Immature natural killer cell (primary cell): ENCODE measurements at regions not wholly inside any gene's neighbourhood (a gene's known extent, or its start where the extent isn't known, plus 50 kb on each side); places are given as distances from the start of the nearest gene placed in this dataset.

Source experiments
- DNase-seq, 3 donors: peaks; one replicate each; pipeline ENCODE4 v3.0.0; 2022; ENCODE audit warnings: mixed read lengths in 1 of 3
- H3K27ac Mint-ChIP-seq, 6 donors: one replicate each; pipeline ENCODE4 v1.8.0; 2020; ENCODE audit warnings: mixed read lengths in 6 of 6, mild to moderate bottlenecking in 5 of 6, inconsistent platforms in 4 of 6, moderate library complexity in 3 of 6
- H3K27me3 Mint-ChIP-seq, 3 donors: one replicate each; pipeline ENCODE4 v1.8.0; 2020 to 2021; ENCODE audit warnings: low read depth in 3 of 3, mild to moderate bottlenecking in 3 of 3, mixed read lengths in 3 of 3, moderate library complexity in 3 of 3, inconsistent platforms in 1 of 3
- H3K36me3 Mint-ChIP-seq, 3 donors: one replicate each; pipeline ENCODE4 v1.8.0; 2020; ENCODE audit warnings: mixed read lengths in 3 of 3, inconsistent platforms in 2 of 3, mild to moderate bottlenecking in 2 of 3
- H3K4me1 Mint-ChIP-seq, 2 donors: one replicate each; pipeline ENCODE4 v1.8.0; 2020; ENCODE audit warnings: inconsistent platforms in 2 of 2, mild to moderate bottlenecking in 2 of 2, mixed read lengths in 2 of 2, moderate library complexity in 1 of 2
- H3K4me3 Mint-ChIP-seq, 5 donors: one replicate each; pipeline ENCODE4 v1.8.0; 2020; ENCODE audit warnings: mild to moderate bottlenecking in 5 of 5, mixed read lengths in 5 of 5, inconsistent platforms in 3 of 5, moderate library complexity in 3 of 5
- H3K9me3 Mint-ChIP-seq, 6 donors: one replicate each; pipeline ENCODE4 v1.8.0; 2020; ENCODE audit warnings: mild to moderate bottlenecking in 6 of 6, mixed read lengths in 6 of 6, inconsistent platforms in 4 of 6, moderate library complexity in 3 of 6

DNA sequence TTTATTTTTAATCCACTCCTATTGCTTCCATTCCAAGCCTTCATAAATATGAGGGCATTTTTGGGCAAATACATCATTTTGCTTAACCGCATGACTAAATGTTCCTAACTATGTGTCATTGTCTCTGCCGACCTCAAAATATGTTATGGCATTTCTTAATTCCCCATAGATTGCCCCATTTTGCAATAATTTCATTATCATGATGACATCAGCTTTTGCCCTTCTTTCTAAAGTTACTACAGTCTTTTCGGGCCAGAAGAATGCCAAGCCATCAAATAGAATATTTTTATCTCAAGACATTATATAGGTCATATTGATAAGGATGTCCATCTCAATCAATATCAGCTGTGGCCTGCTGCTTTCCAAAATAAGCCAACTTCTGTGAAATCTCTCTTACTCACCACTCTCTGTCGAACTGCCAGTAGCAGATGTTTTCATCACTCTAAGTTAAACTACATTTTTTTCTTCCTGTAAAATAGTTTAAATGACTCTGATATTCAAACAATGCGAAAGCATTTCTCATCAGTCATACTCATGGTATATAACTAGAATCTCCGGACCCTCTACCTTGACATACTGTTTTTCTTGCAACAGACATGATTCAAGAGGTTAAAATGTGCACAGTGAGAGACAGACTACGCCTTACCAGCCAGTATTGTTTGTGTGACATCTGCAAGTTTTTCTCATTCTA is 1254.6 kb upstream of the CELF2 start:
- no peak for DNase-seq
- Mint-ChIP-seq H3K9me3 (peaks cover 1 to 29% (median 7%) of the 10 kb centered on the region in 6 donors), H3K4me1 (no peaks in the 10 kb centered on the region), H3K27me3 (no peaks in the 10 kb centered on the region), H3K4me3 (no peak overlapping the region), H3K36me3 (peaks cover 0 to 3% (median 0%) of the 10 kb centered on the region in 3 donors), H3K27ac (no peak overlapping the region)

DNA sequence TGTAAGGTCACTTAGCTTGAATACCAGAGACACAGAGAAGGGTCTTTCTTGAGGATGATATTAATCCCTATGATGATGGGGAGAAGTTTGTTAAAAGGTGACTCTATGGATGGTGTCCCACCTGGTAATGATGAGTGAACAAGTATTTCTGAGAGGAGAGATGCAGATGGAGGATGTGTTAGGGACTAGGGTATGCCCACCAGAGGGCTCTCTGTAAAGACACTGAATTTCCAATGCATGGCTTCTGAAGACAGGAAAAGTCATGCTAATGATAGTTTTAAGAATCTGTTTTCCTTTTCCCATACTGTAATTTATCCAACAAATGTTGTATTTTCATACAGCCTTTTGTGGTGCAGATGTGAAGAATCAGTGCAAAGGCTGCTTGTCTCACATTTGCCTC is 1250.9 kb upstream of the CELF2 start:
- no peak overlapping the region for H3K4me3 Mint-ChIP-seq
- H3K27me3 Mint-ChIP-seq: peaks cover 0 to 3% (median 0%) of the 10 kb centered on the region in 3 donors
- DNase-seq: no peak
- no peaks in the 10 kb centered on the region for H3K4me1 Mint-ChIP-seq
- peaks cover 2 to 24% (median 6%) of the 10 kb centered on the region in 6 donors for H3K9me3 Mint-ChIP-seq
- no peak overlapping the region for H3K27ac Mint-ChIP-seq
- no peaks in the 10 kb centered on the region for H3K36me3 Mint-ChIP-seq

DNA sequence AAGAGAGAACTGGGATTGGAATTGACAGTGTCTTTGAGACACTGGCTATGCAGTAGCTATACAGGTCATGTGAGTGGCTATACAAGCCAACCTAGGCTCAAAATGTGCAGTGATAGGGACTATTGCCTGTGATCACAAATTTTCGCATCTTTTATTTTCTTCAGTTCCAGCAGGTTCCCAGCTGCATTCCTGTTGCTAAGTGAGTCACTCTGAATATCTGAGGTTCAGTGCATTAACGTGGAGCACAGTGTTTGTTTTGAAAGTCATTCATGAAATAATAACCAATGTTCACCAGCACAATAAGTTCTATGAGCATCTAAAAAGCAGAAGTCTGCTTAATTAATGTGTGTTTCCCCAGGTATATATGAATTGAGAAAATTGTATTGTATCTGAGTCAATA is 1236.0 kb upstream of the CELF2 start:
- Mint-ChIP-seq H3K27me3 (no peaks in the 10 kb centered on the region), H3K27ac (no peak overlapping the region), H3K9me3 (peaks cover 4 to 24% (median 7%) of the 10 kb centered on the region in 6 donors), H3K4me3 (no peak overlapping the region), H3K36me3 (peaks cover 0 to 5% (median 0%) of the 10 kb centered on the region in 3 donors), H3K4me1 (peaks cover 0 to 4% of the 10 kb centered on the region in 2 donors)
- no peak for DNase-seq

DNA sequence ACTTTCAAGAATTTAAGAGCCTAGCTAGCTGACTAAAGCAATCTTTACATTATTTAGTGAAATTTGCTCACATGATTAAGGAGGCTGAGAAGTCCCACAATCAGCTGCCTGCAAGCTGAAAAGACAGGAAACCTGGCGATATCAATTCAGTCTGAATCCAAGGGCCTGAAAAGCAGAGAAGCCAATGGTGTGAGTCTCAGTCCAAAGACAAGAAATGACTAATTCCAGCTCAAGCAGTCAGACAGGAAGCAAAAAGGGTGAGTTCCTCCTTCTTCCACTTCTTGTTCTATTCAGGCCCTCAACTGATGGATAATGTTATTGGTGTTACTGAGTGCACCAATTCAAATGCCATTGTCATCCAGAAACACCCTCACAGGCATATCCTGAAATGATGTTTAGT is 1231.6 kb upstream of the CELF2 start:
- Mint-ChIP-seq H3K4me1 (peaks cover 0 to 4% of the 10 kb centered on the region in 2 donors), H3K4me3 (no peak overlapping the region), H3K27me3 (peaks cover 0 to 2% (median 0%) of the 10 kb centered on the region in 3 donors), H3K27ac (no peak overlapping the region), H3K9me3 (peaks cover 4 to 30% (median 6%) of the 10 kb centered on the region in 6 donors), H3K36me3 (peaks cover 0 to 5% (median 0%) of the 10 kb centered on the region in 3 donors)
- DNase-seq: no peak

DNA sequence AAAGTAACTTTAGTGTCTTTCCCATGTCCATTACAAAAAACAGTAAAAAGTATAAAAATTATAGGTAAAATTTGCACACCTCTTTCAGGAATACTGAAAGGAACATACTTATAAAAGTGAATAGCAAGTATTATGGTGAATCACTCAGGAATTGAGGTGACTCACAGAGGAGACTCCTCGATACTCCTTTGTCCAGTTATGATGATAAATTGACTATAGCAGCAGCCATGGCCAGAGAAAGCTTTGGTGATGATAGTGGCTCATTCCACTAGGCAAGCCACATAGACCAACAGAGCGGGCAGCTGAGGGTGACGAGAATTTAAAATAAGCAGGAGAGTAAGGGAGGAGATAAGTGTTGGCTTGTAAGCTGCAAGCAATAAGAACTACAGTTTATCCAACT is 1231.1 kb upstream of the CELF2 start:
- DNase-seq: no peak
- peaks cover 0 to 2% (median 0%) of the 10 kb centered on the region in 3 donors for H3K27me3 Mint-ChIP-seq
- no peak overlapping the region for H3K4me3 Mint-ChIP-seq
- peaks cover 3 to 30% (median 5%) of the 10 kb centered on the region in 6 donors for H3K9me3 Mint-ChIP-seq
- no peak overlapping the region for H3K27ac Mint-ChIP-seq
- peaks cover 0 to 4% of the 10 kb centered on the region in 2 donors for H3K4me1 Mint-ChIP-seq
- peaks cover 0 to 5% (median 0%) of the 10 kb centered on the region in 3 donors for H3K36me3 Mint-ChIP-seq

DNA sequence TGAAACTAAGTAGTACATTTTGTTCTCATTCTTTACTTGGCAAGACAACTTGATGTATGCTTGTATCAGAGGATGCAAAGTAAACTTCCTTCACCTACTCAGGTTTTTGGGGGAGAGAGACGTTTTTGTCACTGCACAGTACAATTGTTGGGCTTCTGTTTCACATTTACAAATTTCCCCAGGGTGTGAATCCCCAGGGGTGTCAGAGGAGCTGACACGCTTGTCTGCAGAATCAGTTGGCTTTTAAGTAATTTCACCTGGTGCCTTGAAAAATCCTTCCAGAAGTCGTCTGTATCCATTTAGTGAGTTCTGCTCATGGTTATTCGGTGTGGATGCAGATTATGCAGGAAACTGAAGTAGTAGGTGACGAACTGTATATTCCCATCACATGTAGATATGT is 1227.7 kb upstream of the CELF2 start:
- Mint-ChIP-seq H3K27me3 (peaks cover 0 to 2% (median 0%) of the 10 kb centered on the region in 3 donors), H3K4me3 (no peak overlapping the region), H3K4me1 (no peaks in the 10 kb centered on the region), H3K27ac (no peak overlapping the region), H3K36me3 (no peaks in the 10 kb centered on the region), H3K9me3 (peaks cover 0 to 9% (median under 1%) of the 10 kb centered on the region in 6 donors)
- DNase-seq: no peak

DNA sequence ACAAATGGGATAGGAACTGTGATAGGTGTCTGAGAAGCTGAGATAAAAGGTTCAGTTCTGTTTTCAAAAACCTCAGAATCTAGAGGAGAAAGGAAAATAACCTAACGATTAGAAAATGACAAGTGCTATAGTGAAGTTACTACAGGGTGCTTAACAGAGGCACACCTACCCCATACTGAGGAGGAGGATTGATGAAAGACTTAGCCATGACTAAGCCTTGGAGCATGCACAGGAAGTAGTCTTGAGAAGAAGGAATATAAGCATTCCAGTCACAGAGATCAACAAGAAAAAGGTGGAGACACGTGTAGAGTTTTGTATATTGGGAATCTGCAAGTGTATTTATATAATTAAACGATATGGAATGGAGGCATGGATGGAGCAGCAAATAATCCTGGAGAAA is 1225.5 kb upstream of the CELF2 start:
- Mint-ChIP-seq H3K4me3 (no peak overlapping the region), H3K27me3 (peaks cover 0 to 2% (median 2%) of the 10 kb centered on the region in 3 donors), H3K4me1 (no peaks in the 10 kb centered on the region), H3K36me3 (no peaks in the 10 kb centered on the region), H3K9me3 (peaks cover 0 to 6% (median 0%) of the 10 kb centered on the region in 6 donors), H3K27ac (no peak overlapping the region)
- DNase-seq: no peak

DNA sequence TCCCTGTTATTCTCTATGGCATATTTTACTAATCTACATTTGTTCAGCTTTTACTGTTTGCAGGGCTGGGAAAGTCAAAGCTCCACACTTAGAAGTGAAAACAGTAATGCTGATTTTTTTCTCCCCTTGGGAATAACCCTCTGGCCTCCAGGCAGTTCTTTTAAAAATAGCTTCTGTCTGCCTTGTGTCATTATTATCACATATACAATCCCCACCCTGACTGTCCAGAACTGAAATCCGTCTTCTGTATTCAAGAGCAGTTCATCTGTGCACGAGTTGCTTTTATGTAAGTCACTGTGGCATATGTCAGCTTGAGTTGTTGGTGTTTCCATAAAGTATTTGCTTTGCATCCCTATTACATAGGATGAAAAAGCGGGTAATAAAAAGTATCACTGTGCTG is 1221.1 kb upstream of the CELF2 start:
- Mint-ChIP-seq H3K4me1 (no peaks in the 10 kb centered on the region), H3K27me3 (peaks cover 0 to 2% (median 0%) of the 10 kb centered on the region in 3 donors), H3K27ac (no peak overlapping the region), H3K9me3 (peaks cover 0 to 7% (median 2%) of the 10 kb centered on the region in 6 donors), H3K4me3 (no peak overlapping the region), H3K36me3 (no peaks in the 10 kb centered on the region)
- DNase-seq: no peak

DNA sequence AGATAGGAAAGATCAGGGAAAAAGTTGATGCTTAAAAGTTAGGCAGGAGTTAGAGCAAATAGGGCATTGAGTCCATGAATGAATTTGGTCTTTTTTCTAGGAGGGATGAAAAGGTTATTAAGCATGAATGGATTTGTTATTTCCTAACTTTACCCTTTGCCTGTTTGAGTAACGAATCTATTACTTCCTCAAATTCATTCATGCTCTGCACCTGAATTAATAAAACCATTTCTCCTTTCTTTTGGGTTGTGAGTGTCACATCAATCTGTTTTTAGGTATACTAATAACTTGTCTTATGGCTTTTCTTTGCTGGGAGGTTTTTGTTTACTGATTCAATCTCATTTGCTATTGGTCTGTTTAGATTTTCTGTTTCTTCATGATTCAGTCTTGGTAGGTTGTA is 1217.7 kb upstream of the CELF2 start:
- no peaks in the 10 kb centered on the region for H3K36me3 Mint-ChIP-seq
- DNase-seq: no peak
- peaks cover 0 to 12% (median 4%) of the 10 kb centered on the region in 6 donors for H3K9me3 Mint-ChIP-seq
- no peaks in the 10 kb centered on the region for H3K4me1 Mint-ChIP-seq
- peaks cover 0 to 2% (median 1%) of the 10 kb centered on the region in 3 donors for H3K27me3 Mint-ChIP-seq
- H3K27ac Mint-ChIP-seq: no peak overlapping the region
- no peak overlapping the region for H3K4me3 Mint-ChIP-seq

DNA sequence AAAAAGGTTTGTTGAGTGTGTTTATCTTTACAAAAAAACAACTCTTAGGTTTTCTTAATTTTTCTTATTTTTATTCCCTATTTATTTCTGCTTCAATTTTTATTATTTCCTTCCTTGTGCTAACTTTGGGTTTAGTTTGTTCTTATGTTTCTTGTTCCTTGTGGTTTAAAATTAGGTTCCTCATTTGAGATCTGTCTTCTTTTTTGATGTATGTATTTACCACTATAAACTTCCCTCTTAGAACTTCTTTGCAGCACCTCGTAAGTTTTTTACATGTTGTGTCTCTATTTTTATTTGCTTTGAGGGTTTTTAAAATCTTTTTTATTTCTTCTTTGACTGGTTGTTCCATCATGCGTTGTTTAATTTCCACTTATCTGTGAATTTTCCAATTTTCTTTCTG is 1217.1 kb upstream of the CELF2 start:
- Mint-ChIP-seq H3K9me3 (peaks cover 0 to 12% (median 4%) of the 10 kb centered on the region in 6 donors), H3K27ac (no peak overlapping the region), H3K4me1 (no peaks in the 10 kb centered on the region), H3K4me3 (no peak overlapping the region), H3K27me3 (peaks cover 0 to 2% (median 1%) of the 10 kb centered on the region in 3 donors), H3K36me3 (no peaks in the 10 kb centered on the region)
- no peak for DNase-seq

DNA sequence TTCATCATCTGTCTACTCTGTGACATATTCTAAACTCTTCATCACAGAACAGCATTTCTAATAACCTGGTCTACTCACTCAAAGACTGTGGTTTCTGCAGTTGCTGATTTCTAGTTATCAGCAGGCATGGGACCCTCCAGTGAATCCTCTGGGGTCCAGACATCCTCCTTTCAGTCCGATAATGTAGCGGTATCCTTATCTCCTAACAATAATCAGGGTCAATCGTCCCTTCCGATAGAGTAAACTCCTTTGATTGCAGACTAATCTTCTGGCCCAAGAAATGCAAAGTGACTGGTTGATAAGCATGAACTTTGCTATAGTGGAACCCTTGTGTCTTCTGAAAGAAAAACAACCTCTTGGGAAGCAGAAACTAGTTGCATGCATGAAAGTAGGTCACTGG is 1209.8 kb upstream of the CELF2 start:
- no peak overlapping the region for H3K27ac Mint-ChIP-seq
- no peak overlapping the region for H3K4me3 Mint-ChIP-seq
- no peak for DNase-seq
- peaks cover 0 to 11% (median 3%) of the 10 kb centered on the region in 6 donors for H3K9me3 Mint-ChIP-seq
- H3K27me3 Mint-ChIP-seq: peaks cover 0 to 3% (median 0%) of the 10 kb centered on the region in 3 donors
- H3K4me1 Mint-ChIP-seq: no peaks in the 10 kb centered on the region
- H3K36me3 Mint-ChIP-seq: no peaks in the 10 kb centered on the region

DNA sequence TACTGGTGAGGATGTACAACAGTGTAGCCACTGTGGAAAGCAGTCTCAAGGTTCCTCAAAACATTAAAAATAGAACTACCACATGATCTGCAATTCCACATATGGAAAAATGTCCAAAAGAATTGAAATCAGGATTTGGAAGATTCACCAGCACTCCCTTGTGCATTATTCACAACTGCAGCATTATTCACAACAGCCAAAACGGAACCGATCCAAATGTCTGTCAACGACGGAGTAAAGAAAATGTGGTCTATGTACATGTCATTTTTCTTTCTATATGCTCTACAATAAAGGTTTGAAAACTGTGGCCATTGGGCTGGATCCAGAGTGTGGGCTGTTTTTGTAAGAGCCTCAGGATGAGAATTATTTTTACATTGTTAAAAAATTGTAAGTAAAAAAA is 1206.1 kb upstream of the CELF2 start:
- no peak for DNase-seq
- Mint-ChIP-seq H3K4me3 (no peak overlapping the region), H3K27ac (no peak overlapping the region), H3K4me1 (no peaks in the 10 kb centered on the region), H3K27me3 (peaks cover 0 to 3% (median 0%) of the 10 kb centered on the region in 3 donors), H3K36me3 (no peaks in the 10 kb centered on the region), H3K9me3 (peaks cover 0 to 10% (median 4%) of the 10 kb centered on the region in 6 donors)

DNA sequence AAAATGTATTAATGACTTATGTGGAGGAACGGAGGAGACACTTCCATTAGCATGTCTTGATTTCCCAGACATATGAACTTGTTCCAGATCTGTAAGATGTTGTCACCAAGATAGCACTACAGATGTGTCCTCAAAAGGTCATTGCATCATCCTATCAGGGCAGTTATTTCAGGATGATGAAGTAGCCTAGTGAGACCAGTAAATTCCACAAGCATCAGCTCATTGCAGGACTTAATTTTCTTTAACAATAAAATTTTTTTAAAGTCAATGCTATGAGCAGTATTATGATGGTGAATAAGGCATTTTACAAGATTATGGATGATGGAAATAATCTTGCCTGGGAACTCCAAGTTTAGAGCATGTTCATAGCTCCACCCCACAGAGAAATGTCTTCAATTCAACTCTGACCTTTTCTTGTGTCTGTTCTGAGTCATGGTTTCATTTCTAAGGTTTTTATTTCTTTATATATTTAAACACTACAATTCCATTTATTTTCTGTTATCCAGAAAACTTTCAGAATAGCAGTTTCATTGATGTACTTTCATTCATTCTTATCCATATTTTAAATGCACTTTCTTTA is 1203.3 kb upstream of the CELF2 start:
- Mint-ChIP-seq H3K27me3 (no peaks in the 10 kb centered on the region), H3K4me1 (no peaks in the 10 kb centered on the region), H3K9me3 (peaks cover 0 to 25% (median 5%) of the 10 kb centered on the region in 6 donors), H3K27ac (no peak overlapping the region), H3K4me3 (no peak overlapping the region), H3K36me3 (no peaks in the 10 kb centered on the region)
- no peak for DNase-seq

DNA sequence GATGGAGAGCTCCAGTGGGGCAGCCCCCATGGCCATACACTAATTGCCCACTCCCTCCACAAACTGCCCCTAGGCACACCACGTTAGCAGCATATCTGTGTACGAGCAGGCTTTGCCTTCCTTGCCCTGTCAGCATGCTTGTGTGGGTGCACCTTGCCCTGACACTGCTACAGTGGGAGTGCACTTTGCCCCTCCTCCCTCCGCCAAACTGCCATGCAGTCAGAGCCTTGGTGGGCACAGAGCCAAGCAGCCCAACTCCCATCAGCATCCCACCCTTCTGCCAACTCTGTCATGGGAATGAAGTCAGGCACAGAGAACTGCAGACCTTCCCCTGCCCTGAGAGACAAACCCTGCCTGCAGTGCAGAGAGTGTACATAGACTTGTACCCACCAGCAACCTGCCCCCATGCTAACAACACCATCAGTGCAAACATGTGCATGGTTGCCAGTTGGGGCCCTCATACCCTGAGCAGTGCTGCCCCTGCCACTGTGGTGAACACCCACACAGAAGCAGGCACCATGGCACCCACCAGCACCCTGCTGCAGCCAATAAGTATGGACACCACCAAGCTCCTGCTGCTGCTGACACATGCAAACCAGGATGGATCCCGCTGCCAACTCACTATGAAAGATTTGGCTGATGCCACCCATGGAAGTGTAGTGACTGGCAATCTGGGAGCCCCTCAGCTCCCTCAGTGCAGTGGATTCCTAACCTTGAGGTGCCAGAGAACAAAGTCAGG is 1197.7 kb upstream of the CELF2 start:
- H3K9me3 Mint-ChIP-seq: peaks cover 3 to 25% (median 6%) of the 10 kb centered on the region in 6 donors
- H3K4me1 Mint-ChIP-seq: no peaks in the 10 kb centered on the region
- H3K27me3 Mint-ChIP-seq: peaks cover 0 to 2% (median 0%) of the 10 kb centered on the region in 3 donors
- H3K27ac Mint-ChIP-seq: no peak overlapping the region
- no peaks in the 10 kb centered on the region for H3K36me3 Mint-ChIP-seq
- DNase-seq: no peak
- H3K4me3 Mint-ChIP-seq: no peak overlapping the region
